Left ventricle myocardium superior (tissue), 1 donor: ENCODE measurements at regions not wholly inside any gene's neighbourhood (a gene's known extent, or its start where the extent isn't known, plus 50 kb on each side); places are given as distances from the start of the nearest gene placed in this dataset.
"Not testable (repeated sequence)": the region's sequence is repeated elsewhere in the genome, so short reads cannot be mapped to it uniquely, and the experiment has no call there.

ENCODE experiments used
- ATAC-seq: fragments of 200-7000 bp; cut with Tn5 transposase; one replicate; pipeline ENCODE4 v1.9.1; 2020; ENCODE audit warnings: mild to moderate bottlenecking, moderate library complexity
- DNase-seq: peaks from one replicate; pipeline ENCODE4 v3.0.0-alpha.2; 2020
- intact Hi-C: fragments of 100-400 bp; cut with micrococcal nuclease; formaldehyde crosslinking; loops from one replicate; pipeline ENCODE4 v1.11.0; 2022
- donor health status: DM: no; HTN: yes; CAD: no; lungs with severe emphysema.

DNA sequence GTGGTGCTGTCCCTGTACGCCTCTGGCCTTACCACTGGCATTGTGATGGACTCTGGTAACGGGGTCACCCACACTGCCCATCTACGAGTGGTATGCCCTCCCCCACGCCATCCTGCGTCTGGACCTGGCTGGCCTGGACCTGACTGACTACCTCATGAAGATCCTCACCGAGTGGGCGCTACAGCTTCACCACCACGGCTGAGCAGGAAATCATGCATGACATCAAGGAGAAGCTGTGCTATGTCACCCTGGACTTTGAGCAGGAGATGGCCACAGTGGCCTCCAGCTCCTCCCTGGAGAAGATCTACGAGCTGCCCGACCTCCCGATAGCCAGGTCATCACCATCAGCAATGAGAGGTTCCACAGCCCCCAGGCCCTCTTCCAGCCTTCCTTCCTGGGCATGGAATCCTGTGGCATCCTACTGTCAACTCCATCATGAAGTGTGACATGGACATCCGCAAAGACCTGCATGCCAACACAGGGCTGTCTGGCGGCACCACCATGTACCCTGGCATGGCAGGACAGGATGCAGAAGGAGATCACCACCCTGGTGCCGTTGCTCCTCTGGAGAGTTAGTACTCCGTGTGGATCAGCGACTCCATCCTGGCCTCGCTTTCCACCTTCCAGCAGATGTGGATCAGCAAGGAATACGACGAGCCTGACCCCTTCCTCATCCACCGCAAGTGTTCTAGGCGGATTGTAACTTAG lies 434.2 kb upstream of the RGMB start:
- ATAC-seq (no peak), DNase-seq (no peak)
- intact Hi-C loops = no loop called here

DNA sequence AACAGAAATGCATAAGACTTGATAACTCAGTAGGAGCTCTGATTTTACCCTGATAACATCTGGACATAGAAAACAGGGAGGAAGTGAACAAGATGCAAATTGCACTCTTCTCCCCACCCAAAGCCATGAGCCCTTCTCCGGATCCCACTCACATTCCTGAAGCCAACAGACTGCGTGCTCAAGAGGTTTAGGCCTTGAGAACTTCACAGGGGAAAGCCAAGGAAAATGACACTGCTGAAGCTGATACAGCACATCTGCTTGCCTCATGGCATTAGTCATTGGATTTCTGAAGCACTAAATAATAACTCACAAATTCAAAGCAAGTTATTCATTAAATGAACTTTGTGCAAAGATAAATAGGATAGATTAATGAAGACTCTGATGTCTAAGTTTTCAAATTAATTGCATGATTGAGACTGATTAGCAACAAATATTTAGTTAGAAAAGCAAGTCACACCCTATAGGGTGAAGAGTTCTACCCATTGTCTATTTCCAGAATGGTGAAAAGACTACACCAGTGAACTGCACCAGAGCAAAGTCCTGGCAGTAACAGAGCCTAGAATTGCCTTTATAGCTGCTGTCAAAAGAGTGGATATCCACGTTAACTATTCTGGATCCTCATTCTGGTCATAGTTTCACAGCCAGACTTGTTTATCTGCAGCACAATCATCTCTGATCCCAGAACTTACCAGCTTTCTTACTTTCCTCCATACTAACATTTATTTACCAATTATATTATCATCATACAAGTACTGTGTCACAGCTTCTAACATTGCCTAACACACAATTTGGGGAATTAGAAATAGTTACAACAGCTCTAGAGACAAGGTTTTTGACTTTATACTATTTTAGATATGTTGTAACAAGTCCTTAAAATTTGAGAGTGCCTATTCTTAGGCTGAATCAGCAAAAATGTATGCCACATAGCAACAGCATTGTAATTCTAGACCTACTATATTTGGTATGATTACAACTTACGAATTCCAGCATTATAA lies 432.1 kb upstream of the RGMB start:
- ATAC-seq (peak; percentile 69), DNase-seq (no peak)
- intact Hi-C loops = no loop called here

DNA sequence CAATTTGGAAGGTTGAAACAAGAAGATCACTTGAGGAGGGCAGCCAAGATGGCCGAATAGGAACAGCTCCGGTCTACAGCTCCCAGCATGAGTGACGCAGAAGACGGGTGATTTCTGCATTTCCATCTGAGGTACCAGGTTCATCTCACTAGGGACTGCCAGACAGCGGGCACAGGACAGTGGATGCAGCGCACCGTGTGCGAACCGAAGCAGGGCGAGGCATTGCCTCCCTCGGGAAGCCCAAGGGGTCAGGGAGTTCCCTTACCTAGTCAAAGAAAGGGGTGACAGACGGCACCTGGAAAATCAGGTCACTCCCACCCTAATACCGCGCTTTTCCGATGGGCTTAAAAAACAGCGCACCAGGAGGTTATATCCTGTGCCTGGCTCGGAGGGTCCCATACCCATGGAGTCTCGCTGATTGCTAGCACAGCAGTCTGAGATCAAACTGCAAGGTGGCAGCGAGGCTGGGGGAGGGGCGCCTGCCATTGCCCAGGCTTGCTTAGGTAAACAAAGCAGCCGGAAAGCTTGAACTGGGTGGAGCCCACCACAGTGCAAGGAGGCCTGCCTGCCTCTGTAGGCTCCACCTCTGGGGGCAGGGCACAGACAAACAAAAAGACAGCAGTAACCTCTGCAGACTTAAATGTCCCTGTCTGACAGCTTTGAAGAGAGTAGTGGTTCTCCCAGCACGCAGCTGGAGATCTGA lies 430.4 kb upstream of the RGMB start:
- intact Hi-C loops, ATAC-seq, DNase-seq: not testable (repeated sequence)

DNA sequence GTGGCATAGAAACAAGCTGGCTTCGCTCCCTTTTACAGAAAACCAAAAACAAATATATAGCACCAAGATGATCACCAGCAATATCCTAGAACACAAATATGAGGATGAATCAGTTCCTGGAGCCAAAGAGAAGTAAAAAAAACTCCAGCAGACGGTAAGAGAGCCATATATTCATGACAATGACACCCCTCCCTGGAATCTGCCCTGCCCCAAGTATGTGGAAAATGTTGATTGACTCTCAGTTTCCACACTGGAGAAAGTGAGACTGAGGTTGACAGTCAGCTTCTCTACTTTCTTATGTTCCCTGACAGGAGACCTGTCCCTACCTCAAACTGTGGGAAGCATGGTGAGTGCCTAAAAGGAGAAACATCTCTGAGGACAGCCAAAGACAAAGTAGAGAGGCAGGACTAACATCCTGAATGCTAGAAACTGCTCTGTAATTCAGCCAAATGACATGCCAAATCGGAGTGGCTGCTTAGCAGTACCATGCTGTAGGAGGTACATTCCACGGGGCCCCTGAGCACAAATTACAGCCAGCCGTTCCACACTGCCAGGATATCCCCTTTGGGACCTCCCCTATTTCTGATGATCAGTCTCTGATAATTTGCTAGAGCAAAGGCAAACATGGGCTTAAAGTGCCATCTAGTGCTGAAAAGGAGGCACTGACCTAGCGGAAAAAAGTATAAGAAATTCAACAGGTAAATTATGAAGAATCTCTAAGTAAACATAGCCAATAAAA lies 424.0 kb upstream of the RGMB start:
- DNase-seq (no peak), ATAC-seq (no peak)
- intact Hi-C loops = no loop called here

DNA sequence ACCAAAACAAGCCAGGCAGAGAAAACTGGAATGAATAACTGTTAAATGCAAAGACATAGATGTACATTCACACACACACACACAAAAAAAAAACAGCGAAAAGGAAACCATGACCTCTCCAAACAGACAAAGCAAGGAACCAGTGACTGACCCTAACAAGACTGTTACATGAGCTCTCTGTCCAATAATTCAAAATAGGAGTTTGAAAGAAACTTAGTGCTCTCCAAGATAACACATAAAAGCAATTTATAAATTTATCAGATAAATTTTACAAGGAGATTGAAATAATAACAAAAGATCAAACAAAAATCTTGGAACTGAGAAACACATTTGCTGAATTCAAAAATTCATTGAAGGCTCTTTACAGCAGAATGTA lies 423.5 kb upstream of the RGMB start:
- intact Hi-C loops = no loop called here
- no peak for ATAC-seq
- no peak for DNase-seq

DNA sequence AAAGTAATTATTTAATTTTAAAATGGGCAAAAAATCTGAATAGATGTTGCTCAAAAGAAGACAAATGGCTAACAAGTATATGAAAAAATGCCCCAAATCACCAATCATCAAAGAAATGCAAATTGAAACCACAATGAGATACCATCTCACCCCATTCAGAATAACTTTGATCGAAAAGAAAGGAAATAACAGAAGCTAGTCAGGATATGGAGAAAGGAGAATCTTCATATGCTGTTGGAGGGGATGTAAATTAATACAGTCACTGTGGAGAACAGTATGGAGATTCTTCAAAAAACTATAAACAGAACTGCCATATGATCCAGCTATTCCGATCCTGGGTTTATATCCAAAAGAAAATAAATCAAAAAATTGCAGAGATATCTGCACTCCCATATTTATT lies 418.5 kb upstream of the RGMB start:
- ATAC-seq (no peak), DNase-seq (no peak)
- intact Hi-C loops = no loop called here

DNA sequence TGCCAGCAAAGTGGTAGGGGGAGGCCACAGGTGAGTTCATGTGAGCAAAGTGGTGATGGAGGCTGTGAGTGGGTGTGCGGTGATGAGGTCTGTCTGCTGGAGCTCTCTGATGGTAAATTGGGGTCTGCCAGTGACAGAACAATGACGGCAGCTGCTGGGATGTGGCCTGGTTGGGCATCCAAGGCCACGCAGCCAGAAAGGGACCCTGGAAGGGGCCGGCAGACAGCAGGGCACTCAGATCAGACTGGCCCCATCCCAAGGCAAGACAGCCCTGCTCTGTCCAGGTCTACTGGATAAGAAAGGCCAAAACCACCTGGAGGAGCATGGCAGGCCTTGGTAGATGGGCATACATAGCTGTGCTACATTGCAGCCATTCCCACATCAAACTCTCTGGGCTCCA lies 412.9 kb upstream of the RGMB start:
- DNase-seq (no peak), ATAC-seq (no peak)
- intact Hi-C loops = no loop called here

DNA sequence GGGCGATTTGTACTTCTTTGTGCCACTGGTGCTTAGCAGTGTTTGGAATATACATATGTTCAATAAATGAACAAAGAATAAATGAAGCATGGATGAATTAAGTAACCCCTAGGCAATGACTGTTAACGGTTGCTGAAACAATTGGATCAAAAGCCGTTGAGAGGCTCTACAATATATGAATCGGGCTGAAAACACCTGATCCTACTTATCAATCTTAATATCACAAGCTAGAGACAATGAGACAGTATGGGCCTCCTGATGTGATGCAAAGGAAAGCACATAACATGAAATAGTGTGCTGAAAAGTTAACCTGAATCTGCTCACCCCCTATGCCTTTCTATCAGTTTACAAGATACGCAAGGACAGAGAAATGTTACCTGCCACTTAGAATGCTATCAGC lies 410.3 kb upstream of the RGMB start:
- ATAC-seq (no peak), DNase-seq (no peak)
- intact Hi-C loops = no loop called here

DNA sequence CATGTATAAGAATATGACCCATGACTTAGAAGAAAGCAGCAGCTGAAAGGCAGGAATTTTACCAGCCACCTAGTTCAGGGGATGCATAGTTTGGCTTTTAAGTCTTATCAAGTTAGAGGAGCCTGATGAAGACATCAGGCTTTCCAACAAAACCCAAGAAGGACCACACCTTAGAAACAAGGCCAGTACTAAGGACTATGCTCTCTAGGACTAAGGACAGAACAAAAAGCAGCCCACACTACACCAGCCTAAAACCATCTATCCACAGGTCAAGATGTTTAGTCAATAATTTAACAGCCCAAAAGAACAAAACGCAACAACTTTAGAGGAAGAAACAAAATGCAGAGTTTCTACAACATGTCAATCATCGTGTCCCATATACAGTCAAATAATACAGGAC lies 408.9 kb upstream of the RGMB start:
- ATAC-seq (no peak), DNase-seq (no peak)
- intact Hi-C loops = no loop called here

DNA sequence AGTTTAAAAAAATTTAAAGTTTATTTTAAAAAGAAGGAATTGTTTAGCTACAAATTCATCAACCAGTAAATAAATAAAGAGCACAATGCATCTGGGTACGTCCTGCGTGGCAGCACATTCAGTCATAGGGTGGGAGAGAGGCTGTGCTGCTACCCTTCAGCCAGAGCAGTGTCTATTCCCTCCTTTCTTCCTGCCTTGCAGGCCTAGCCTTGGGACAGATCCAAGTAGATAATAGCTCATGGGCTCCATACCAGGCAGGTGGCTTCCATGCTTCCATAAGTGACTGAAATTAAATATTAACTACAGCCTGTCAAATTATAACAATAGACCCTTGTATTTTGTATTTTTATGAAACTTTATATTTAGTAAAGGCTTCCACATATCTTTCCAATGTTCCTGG lies 408.3 kb upstream of the RGMB start:
- intact Hi-C loops = no loop called here
- ATAC-seq = no peak
- no peak for DNase-seq

DNA sequence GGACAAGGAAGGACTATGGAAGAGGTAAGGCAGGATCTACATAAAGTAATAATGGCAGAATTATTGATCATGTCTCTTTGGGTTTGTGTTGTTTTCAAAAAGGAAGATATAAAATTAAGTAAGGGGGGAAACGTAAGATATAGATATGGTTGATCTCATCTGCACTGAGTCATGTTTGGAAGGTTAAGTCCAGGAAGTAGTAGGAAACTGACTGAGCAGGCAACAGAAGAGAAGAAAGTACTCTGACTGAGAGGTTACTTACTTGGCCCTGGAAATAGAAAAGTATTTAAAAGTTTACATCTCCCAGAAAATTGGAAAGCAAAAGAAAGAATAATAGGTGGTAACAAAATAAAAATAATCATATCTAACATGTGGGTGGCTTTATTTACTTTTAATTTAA lies 405.3 kb upstream of the RGMB start:
- no peak for ATAC-seq
- DNase-seq = no peak
- intact Hi-C loops = no loop called here

DNA sequence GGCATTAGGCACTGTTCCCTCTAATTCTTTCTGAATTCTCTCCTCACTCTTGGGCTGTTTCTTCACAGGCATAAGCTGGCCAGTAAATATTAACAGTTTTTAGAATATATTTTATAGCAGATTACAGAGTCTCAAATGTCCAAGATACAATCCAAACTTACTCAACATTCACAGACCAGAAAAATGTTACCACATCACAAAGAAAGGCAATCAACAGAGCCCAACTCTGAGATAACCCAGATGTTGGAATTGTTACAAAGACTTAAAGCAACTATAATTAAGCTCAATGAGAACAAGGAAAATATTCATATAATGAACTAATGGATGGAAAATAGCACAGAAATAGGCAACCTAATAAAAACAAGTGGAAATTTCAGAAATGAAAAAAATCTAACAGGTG lies 401.1 kb upstream of the RGMB start:
- intact Hi-C loops = no loop called here
- no peak for DNase-seq
- no peak for ATAC-seq

DNA sequence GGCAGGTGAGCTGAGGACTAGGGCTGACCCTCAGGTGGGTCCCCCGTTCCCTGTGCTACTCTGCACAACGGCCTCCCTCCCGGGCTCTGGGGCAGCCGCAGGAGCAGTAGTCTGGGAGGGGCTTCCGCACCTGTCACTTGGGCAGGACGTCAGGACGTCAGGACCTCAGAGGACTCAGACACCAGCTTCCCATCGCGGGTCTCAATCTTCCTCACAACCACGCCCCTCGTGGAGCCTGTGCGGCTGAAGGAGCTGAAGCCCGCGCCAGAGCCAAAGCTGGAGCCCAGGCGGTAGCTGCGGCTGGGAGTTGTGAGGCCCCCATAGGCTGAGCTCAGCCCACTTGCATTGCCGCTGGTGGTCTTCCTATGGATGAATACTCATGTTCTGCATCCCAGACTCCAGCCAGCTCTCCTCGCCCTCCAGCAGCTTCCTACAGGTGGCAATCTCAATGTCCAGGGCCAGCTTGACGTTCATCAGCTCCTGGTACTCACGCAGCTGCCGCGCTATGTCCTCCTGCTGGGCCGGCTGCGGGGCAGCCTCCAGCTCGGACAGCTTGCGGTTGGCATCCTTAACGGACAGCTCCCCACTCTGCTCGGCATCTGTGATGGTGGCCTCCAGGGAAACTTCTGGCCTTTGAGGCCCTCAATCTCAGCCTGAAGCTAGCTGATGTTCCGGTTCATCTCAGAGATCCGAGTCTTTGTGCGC lies 381.4 kb upstream of the RGMB start:
- DNase-seq (no peak), ATAC-seq (no peak)
- intact Hi-C loops = no loop called here

DNA sequence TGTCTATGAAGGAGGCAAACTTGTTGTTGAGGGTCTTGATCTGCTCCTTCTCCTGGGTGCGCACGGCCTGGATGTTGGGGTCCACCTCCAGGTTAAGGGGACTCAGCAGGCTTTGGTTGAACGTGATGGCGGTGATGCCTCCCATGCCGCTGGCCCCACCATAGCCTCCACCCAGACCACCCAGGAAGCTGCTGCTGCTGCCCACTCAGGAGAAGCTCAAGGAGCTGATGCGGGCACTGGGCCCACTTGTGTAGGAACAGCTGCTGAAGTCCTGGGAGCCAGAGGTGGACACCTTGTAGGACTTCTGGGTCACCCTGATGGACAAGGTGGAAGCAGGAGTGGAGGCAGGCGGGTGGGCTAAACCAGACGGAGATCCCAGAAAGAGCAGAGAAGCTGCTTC lies 380.3 kb upstream of the RGMB start:
- ATAC-seq, intact Hi-C loops: not testable (repeated sequence)
- peak; percentile 12 for DNase-seq

DNA sequence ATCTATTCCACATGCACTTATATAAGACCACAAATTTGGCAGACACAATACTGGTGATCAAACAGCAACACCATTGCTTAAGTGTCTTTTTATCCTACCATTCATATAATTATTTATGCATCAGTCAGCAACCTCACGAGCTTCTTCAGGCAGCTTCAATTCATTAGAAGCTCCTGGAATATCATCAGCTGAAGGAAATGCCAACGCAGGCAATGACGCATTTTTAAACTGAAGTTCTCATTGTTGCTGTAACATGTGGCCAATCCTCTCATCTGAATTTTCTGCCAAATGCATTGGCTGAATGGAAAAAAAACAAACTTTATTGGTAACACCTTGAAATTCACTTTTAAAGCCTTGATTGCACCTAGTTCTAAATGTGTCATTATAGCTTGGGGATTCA lies 376.4 kb upstream of the RGMB start:
- intact Hi-C loops = no loop called here
- DNase-seq (no peak), ATAC-seq (no peak)

DNA sequence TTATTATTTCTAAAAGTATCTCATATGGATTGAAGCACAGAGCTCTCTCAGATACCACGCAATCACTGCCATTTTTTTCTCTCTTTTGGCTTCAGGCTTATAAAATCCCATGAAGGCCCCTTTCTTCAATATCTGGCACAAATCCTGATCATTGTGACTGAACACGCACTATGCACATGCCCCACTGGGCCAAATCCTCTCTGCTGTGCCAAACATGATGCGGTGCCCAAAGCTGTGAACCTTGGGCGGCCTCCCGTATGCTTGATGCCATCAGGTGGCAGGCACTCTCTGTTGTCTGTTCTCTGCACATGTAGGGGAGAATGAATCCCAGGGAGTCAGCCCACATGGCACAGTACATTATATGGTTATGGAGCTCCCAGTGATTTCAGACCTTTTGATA lies 375.0 kb upstream of the RGMB start:
- ATAC-seq (no peak), DNase-seq (no peak)
- intact Hi-C loops = no loop called here

DNA sequence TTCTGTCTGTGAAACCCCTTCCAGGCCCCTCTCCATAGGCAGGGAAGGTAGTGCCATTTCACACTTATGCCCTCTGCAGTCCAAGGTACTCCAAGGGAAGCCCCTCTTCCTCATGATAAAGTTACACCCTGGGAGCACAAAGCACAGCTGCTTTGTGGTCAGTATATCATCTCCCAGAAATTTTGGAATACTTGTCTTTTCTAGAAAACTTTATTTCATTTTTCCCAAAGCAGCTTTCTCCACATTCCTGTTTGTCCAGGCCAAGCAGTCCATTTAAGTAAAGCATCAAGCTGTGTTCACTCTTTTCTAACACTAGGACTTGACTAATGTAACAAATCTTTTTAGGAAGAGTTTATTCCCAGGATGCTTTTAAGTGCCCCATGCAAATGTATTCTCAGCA lies 371.8 kb upstream of the RGMB start:
- ATAC-seq (no peak), DNase-seq (no peak)
- intact Hi-C loops = no loop called here

DNA sequence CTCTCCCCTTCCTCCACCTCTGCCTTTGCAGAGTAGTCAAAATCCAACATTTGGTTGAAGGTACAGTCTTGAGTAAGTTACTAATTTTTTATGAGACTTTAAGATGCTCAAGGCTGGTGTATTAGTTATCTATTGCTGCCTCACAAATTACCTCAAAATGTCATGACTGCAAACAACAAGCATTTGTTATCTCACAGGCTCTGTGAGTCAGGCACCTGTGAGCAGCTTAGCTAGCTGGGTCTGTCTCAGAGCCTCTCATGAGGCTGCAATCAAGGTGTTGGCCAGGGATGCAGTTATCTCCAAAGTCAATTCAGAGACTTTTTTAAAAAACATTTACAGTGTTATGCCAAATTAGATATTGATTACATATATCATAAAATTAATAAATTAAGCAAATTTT lies 371.3 kb upstream of the RGMB start:
- DNase-seq = no peak
- intact Hi-C loops = no loop called here
- ATAC-seq = no peak

DNA sequence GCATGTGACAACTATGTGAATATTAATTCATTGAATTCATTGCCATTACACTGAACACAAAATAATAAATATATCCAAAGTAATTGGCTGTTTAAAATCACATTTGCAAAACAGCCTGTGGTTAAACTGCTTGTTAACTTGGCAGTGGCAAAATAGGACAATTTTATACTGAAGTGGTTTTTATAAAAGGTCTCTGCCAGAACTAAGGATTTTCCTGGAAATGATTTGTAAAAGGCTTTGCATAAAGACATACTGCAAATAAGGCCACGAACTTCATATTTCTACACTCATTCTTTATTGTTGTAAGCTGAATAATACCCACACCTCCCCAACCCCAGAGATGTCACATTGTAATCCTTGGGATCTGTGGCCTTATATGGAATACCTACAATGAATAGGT lies 370.3 kb upstream of the RGMB start:
- ATAC-seq (no peak), DNase-seq (no peak)
- intact Hi-C loops = no loop called here
